Right lobe of liver (tissue), 6 donors: ENCODE measurements at regions not wholly inside any gene's neighbourhood (a gene's known extent, or its start where the extent isn't known, plus 50 kb on each side); places are given as distances from the start of the nearest gene placed in this dataset.
"Not testable (repeated sequence)": the region's sequence is repeated elsewhere in the genome, so short reads cannot be mapped to it uniquely, and the experiment has no call there.

ENCODE experiments used
- ATAC-seq, 4 donors: fragments of 200-7000 bp; cut with Tn5 transposase; one replicate each; pipeline ENCODE4 v1.9.1; 2020; ENCODE audit warnings: mild to moderate bottlenecking in 4 of 4, moderate library complexity in 4 of 4
- DNase-seq, 3 donors: peaks; one replicate each; pipeline ENCODE4 v3.0.0-alpha.2; 2020
- H3K27ac ChIP-seq, 3 donors: fragments of 200-600 bp; one replicate each; pipeline ENCODE4 v1.8.0; 2022
- H3K27me3 ChIP-seq, 2 donors: fragments of 200-600 bp; one replicate each; pipeline ENCODE4 v1.8.0; 2022
- H3K36me3 ChIP-seq, 4 donors: fragments of 200-600 bp; sonication (generic) in 1 of 4; one replicate each; pipeline versions ENCODE4 v1.5.1 to v1.8.0; 2017 to 2022; ENCODE audit warnings: control low read depth in 1 of 4
- H3K4me1 ChIP-seq, 4 donors: fragments of 200-600 bp; sonication (generic) in 1 of 4; one replicate each; pipeline versions ENCODE4 v1.5.1 to v1.8.0; 2017 to 2022; ENCODE audit warnings: control low read depth in 1 of 4
- H3K4me3 ChIP-seq, 3 donors: fragments of 200-600 bp; one replicate each; pipeline ENCODE4 v1.8.0; 2022
- H3K9me3 ChIP-seq, 4 donors: fragments of 200-600 bp; sonication (generic) in 1 of 4; one replicate each; pipeline versions ENCODE4 v1.5.1 to v1.8.0; 2017 to 2022; ENCODE audit warnings: control low read depth in 1 of 4
- CTCF ChIP-seq, 4 donors: fragments of 200-600 bp in 3 of 4; fragments of 450-650 bp in 1 of 4; IDR thresholded peaks; one replicate each; pipeline versions ENCODE4 v1.5.1 to v1.8.0; 2016 to 2022; ENCODE audit warnings: antibody characterized with exemption in 4 of 4, mild to moderate bottlenecking in 2 of 4
- POLR2A ChIP-seq: fragments of 450-650 bp; IDR thresholded peaks from one replicate; pipeline ENCODE4 v1.6.1; 2017; ENCODE audit warnings: antibody characterized with exemption, mild to moderate bottlenecking
- WGBS: methylation state at CpG from one replicate; pipeline ENCODE4 v1.1.6; 2018; ENCODE audit warnings: low coverage, low lambda C conversion rate; ENCODE audit not compliant: insufficient coverage; ENCODE audit errors: missing lambda C conversion rate; 5-methylcytosine and 5-hydroxymethylcytosine counted together
- intact Hi-C, 2 donors: fragments of 100-400 bp; cut with DNase I; formaldehyde crosslinking; loops; one replicate each; pipeline versions ENCODE4 v1.11.2 to v1.14.1; 2022
- donor health status: DM: no; HTN: yes; CAD: no.
- donor health status: DM: no; HTN: no; CAD: no.
- donor health status: DM: no; HTN: no; CAD: no.
- donor health status: DM: no; HTN: yes; CAD: no.
- donor health status: DM: no; HTN: yes; CAD: no.

- no peak overlapping the region for H3K27ac ChIP-seq
- intact Hi-C loops = no loop called here
- 43% methylated on average over 4 of the region's 4 CpGs for WGBS
- no peaks in the 10 kb centered on the region for H3K27me3 ChIP-seq
- DNase-seq = no peak
- ATAC-seq = no peak
- no peaks in the 10 kb centered on the region for H3K4me1 ChIP-seq
- no peaks in the 10 kb centered on the region for H3K9me3 ChIP-seq
- no peak for TF ChIP-seq CTCF (IDR thresholded peaks at IDR 0.05)
- no peak for TF ChIP-seq POLR2A
- H3K4me3 ChIP-seq = no peak overlapping the region
- H3K36me3 ChIP-seq = no peaks in the 10 kb centered on the region
These were observed 374.2 kb upstream of the TYRP1 start for GRCh38 chr9:12318732-12319685.

DNA sequence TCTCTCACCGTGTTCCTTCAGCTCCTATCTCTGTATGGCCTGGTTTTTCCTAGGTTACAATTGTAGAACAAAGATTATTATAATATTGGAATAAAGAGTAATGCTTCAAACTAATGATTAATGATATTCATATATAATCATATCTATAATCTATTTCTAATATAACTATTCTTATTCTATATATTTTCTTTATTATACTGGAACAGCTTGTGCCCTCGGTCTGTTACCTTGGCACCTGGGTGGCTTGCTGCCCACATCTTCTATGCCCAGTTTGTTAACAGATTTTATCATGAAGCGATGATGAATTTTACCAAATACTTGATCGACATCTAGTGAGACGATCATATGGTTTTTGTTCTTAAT, 363.6 kb upstream of the TYRP1 start:
- no peak for TF ChIP-seq POLR2A
- no peak for TF ChIP-seq CTCF (IDR thresholded peaks at IDR 0.05)
- intact Hi-C loops = no loop called here

DNA sequence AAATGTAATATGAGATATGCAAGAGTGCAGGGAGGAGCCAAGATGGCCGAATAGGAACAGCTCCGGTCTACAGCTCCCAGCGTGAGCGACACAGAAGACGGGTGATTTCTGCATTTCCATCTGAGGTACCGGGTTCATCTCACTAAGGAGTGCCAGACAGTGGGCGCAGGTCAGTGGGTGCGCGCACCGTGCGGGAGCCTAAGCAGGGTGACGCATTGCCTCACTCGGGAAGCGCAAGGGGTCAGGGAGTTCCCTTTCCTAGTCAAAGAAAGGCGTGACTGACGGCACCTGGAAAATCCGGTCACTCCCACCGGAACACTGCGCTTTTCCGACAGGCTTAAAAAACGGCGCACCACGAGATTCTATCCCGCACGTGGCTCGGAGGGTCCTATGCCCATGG, 359.2 kb upstream of the TYRP1 start:
- intact Hi-C loops, H3K27me3 ChIP-seq, H3K36me3 ChIP-seq, H3K4me3 ChIP-seq, ATAC-seq, H3K27ac ChIP-seq, H3K9me3 ChIP-seq, H3K4me1 ChIP-seq, DNase-seq: not testable (repeated sequence)
- 80% methylated on average over 13 of the region's 26 CpGs for WGBS

More for the DNA sequence above, 363.6 kb upstream of the TYRP1 start:
- WGBS = 60% methylated on average over 5 of the region's 5 CpGs
- Histone ChIP-seq H3K27ac (no peak overlapping the region), H3K9me3 (no peaks in the 10 kb centered on the region), H3K27me3 (no peaks in the 10 kb centered on the region), H3K4me3 (no peak overlapping the region), H3K4me1 (no peaks in the 10 kb centered on the region), H3K36me3 (no peaks in the 10 kb centered on the region)
- ATAC-seq (no peak), DNase-seq (no peak)

GRCh38 chr9:12350775-12351174, 342.4 kb upstream of the TYRP1 start:
- TF ChIP-seq POLR2A (no peak), CTCF (IDR thresholded peaks at IDR 0.05) (no peak)

DNA sequence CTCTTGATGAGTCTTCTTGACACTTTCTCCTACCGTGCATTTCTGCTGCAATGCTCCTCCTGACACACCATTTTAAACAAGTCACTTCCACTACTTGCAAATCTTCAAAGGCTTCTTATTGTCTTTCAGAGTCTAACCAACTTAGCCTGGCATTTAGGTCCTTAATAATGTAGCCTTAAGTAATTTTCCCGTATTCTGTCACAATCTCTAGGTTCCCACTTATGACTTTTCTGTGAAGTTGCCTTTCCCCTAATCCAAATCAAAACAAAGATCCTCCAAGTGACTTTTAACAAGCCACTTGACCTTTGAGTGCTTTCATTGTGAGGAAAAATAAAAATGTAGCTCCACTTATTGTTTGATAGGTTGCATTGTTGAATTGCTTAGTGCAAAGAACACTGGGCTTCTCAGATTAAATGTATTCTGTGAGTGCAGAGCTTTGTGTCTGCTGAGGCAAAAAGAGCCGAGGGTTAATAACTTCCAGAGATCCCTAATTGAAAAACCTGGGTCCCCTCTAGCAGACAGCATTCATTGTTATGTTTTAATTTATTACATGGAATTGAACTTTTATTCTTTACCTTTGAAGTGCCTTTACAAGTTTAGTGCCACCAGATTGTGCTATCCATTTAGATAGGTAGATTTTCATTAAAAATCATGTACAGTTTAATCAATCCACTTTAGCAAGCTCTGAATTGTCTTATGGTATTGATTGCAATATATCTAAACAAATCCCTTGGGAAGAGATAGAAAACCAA, 341.7 kb upstream of the TYRP1 start:
- Histone ChIP-seq H3K9me3 (no peaks in the 10 kb centered on the region), H3K4me3 (no peak overlapping the region), H3K36me3 (no peaks in the 10 kb centered on the region), H3K4me1 (no peaks in the 10 kb centered on the region), H3K27me3 (no peaks in the 10 kb centered on the region), H3K27ac (no peak overlapping the region)
- ATAC-seq = no peak
- TF ChIP-seq CTCF (IDR thresholded peaks at IDR 0.05) (no peak), POLR2A (no peak)
- DNase-seq = no peak
- 38% methylated on average over 3 of the region's 3 CpGs for WGBS
- intact Hi-C loops = no loop called here

More at GRCh38 chr9:12350775-12351174, 342.4 kb upstream of the TYRP1 start:
- Histone ChIP-seq H3K27ac (no peak overlapping the region), H3K4me1 (no peaks in the 10 kb centered on the region), H3K9me3 (no peaks in the 10 kb centered on the region), H3K4me3 (no peak overlapping the region), H3K36me3 (no peaks in the 10 kb centered on the region), H3K27me3 (no peaks in the 10 kb centered on the region)
- no peak for DNase-seq
- intact Hi-C loops = no loop called here
- WGBS = 27% methylated on average over 1 of the region's 1 CpG
- ATAC-seq = no peak
